GM23338 (cell line): ENCODE measurements at regions not wholly inside any gene's neighbourhood (a gene's known extent, or its start where the extent isn't known, plus 50 kb on each side); places are given as distances from the start of the nearest gene placed in this dataset.

Experiments
- ATAC-seq: fragments of 200-7000 bp; cut with Tn5 transposase; 3 replicates; pipeline ENCODE4 v1.9.1; 2020
- DNase-seq: peaks from one replicate; pipeline ENCODE4 v3.0.0-alpha.2; 2015; ENCODE audit warnings: low spot score
- H2AFZ ChIP-seq: fragments of 200-600 bp; sonication (generic); 2 replicates; pipeline ENCODE4 v1.8.0; 2016; ENCODE audit warnings: antibody characterized with exemption, mild to moderate bottlenecking, moderate library complexity
- H3F3A ChIP-seq: fragments of 200-600 bp; sonication (generic); replicated peaks from 2 replicates; pipeline ENCODE4 v1.8.0; 2017; ENCODE audit warnings: antibody characterized with exemption, mixed run types, low read depth
- H3K27ac ChIP-seq: fragments of 200-600 bp; sonication (generic); 2 replicates; pipeline ENCODE4 v1.6.1; 2016; ENCODE audit warnings: low read depth
- H3K27me3 ChIP-seq: fragments of 200-600 bp; sonication (generic); 2 replicates; pipeline ENCODE4 v1.8.0; 2016; ENCODE audit warnings: mild to moderate bottlenecking, mixed run types, moderate library complexity; ENCODE audit not compliant: insufficient read depth
- H3K36me3 ChIP-seq: fragments of 200-600 bp; sonication (generic); 2 replicates; pipeline ENCODE4 v1.8.0; 2016; ENCODE audit warnings: mild to moderate bottlenecking; ENCODE audit not compliant: insufficient read depth
- H3K4me1 ChIP-seq: fragments of 200-600 bp; sonication (generic); 2 replicates; pipeline ENCODE4 v1.8.0; 2016; ENCODE audit warnings: mild to moderate bottlenecking, moderate library complexity; ENCODE audit not compliant: insufficient read depth
- H3K4me2 ChIP-seq: fragments of 200-600 bp; sonication (generic); 2 replicates; pipeline ENCODE4 v1.7.1; 2017; ENCODE audit warnings: mixed run types
- H3K4me3 ChIP-seq: fragments of 200-600 bp; sonication (generic); 2 replicates; pipeline ENCODE4 v1.6.1; 2016; ENCODE audit warnings: mixed run types
- H3K79me2 ChIP-seq: fragments of 200-600 bp; sonication (generic); replicated peaks from 2 replicates; pipeline ENCODE4 v1.8.0; 2017; ENCODE audit warnings: mild to moderate bottlenecking; ENCODE audit not compliant: insufficient read depth
- H3K9me2 ChIP-seq: fragments of 200-600 bp; sonication (generic); 2 replicates; pipeline ENCODE4 v1.8.0; 2017; ENCODE audit not compliant: insufficient read depth
- H4K20me1 ChIP-seq: fragments of 200-600 bp; sonication (generic); replicated peaks from 2 replicates; pipeline ENCODE4 v1.8.0; 2017; ENCODE audit warnings: mild to moderate bottlenecking; ENCODE audit not compliant: insufficient read depth
- H3K27ac Mint-ChIP-seq: 2 replicates; pipeline ENCODE4 v1.8.0; 2020; ENCODE audit warnings: inconsistent platforms, mild to moderate bottlenecking, moderate library complexity, mixed read lengths
- H3K27me3 Mint-ChIP-seq: 3 replicates; pipeline ENCODE4 v1.8.0; 2022; ENCODE audit warnings: low read depth, mild to moderate bottlenecking, moderate library complexity, mixed read lengths, inconsistent platforms; ENCODE audit not compliant: insufficient read depth, poor library complexity
- H3K36me3 Mint-ChIP-seq: 3 replicates; pipeline ENCODE4 v1.8.0; 2021; ENCODE audit warnings: low read depth, mild to moderate bottlenecking, inconsistent platforms, moderate library complexity, mixed read lengths
- H3K4me1 Mint-ChIP-seq: 3 replicates; pipeline ENCODE4 v1.8.0; 2020; ENCODE audit warnings: mild to moderate bottlenecking, inconsistent platforms, mixed read lengths
- H3K4me3 Mint-ChIP-seq: 3 replicates; pipeline ENCODE4 v1.8.0; 2021; ENCODE audit warnings: moderate library complexity, mild to moderate bottlenecking, inconsistent platforms, mixed read lengths
- H3K9me3 Mint-ChIP-seq: 3 replicates; pipeline ENCODE4 v1.8.0; 2020; ENCODE audit warnings: moderate library complexity, mild to moderate bottlenecking, inconsistent platforms, mixed read lengths
- CREB1 ChIP-seq: fragments of 250-450 bp; sonication (Bioruptor Pico); IDR thresholded peaks from 2 replicates; pipeline ENCODE4 v1.5.0; 2020; ENCODE audit warnings: low read depth, mild to moderate bottlenecking, moderate library complexity
- CTCF ChIP-seq, 2 experiments: fragments of 200-600 bp in 1 of 2; sonication (generic) in 1 of 2; conservative IDR thresholded peaks; 2 replicates each; pipeline versions ENCODE4 v1.5.1 to v1.6.1; 2016 to 2017; ENCODE audit warnings: antibody characterized with exemption in 2 of 2, low read depth in 2 of 2, mild to moderate bottlenecking in 2 of 2, moderate library complexity in 1 of 2
- ETS1 ChIP-seq: IDR thresholded peaks from 2 replicates; pipeline ENCODE4 v1.6.1; 2016; ENCODE audit warnings: antibody characterized with exemption
- EZH2 ChIP-seq: fragments of 200-600 bp; sonication (generic); IDR thresholded peaks from one replicate; pipeline ENCODE4 v1.8.0; 2017; ENCODE audit warnings: antibody characterized with exemption, mild to moderate bottlenecking, low read depth; ENCODE audit not compliant: unreplicated experiment
- EZH2phosphoT487 ChIP-seq: fragments of 200-600 bp; sonication (generic); IDR thresholded peaks from one replicate; pipeline ENCODE4 v1.8.1; 2018; ENCODE audit warnings: antibody characterized with exemption; ENCODE audit not compliant: unreplicated experiment
- POLR2AphosphoS5 ChIP-seq: IDR thresholded peaks from 2 replicates; pipeline ENCODE4 v1.6.1; 2016; ENCODE audit warnings: antibody characterized with exemption, low read depth
- STAT1 ChIP-seq: IDR thresholded peaks from one replicate; pipeline ENCODE4 v1.6.1; 2016; ENCODE audit warnings: antibody characterized with exemption; ENCODE audit not compliant: unreplicated experiment
- ZNF114 ChIP-seq: fragments of 250-450 bp; sonication (Bioruptor Pico); IDR thresholded peaks from 2 replicates; pipeline ENCODE4 v1.5.0; 2020; ENCODE audit warnings: mild to moderate bottlenecking, moderate library complexity
- TF ChIP-seq, protein P1 (sequence below): IDR thresholded peaks from one replicate; pipeline ENCODE4 v1.6.1; 2018; ENCODE audit warnings: antibody characterized with exemption; ENCODE audit not compliant: unreplicated experiment

GRCh38 chr5:97931829-97932228, 748.8 kb upstream of the RIOK2 start (continued):
- TF ChIP-seq, protein P1, sequence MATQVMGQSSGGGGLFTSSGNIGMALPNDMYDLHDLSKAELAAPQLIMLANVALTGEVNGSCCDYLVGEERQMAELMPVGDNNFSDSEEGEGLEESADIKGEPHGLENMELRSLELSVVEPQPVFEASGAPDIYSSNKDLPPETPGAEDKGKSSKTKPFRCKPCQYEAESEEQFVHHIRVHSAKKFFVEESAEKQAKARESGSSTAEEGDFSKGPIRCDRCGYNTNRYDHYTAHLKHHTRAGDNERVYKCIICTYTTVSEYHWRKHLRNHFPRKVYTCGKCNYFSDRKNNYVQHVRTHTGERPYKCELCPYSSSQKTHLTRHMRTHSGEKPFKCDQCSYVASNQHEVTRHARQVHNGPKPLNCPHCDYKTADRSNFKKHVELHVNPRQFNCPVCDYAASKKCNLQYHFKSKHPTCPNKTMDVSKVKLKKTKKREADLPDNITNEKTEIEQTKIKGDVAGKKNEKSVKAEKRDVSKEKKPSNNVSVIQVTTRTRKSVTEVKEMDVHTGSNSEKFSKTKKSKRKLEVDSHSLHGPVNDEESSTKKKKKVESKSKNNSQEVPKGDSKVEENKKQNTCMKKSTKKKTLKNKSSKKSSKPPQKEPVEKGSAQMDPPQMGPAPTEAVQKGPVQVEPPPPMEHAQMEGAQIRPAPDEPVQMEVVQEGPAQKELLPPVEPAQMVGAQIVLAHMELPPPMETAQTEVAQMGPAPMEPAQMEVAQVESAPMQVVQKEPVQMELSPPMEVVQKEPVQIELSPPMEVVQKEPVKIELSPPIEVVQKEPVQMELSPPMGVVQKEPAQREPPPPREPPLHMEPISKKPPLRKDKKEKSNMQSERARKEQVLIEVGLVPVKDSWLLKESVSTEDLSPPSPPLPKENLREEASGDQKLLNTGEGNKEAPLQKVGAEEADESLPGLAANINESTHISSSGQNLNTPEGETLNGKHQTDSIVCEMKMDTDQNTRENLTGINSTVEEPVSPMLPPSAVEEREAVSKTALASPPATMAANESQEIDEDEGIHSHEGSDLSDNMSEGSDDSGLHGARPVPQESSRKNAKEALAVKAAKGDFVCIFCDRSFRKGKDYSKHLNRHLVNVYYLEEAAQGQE, result no peak
- TF ChIP-seq ETS1 (no peak), EZH2 (no peak), EZH2phosphoT487 (no peak), CTCF (conservative IDR thresholded peaks at IDR 0.05; ENCODE audit: low read depth in 2 of 2) (no peak)

- ATAC-seq (no peak), DNase-seq (no peak)
- H2AFZ ChIP-seq, result no peak overlapping the region
- H3K4me1 Mint-ChIP-seq, result no peaks in the 10 kb centered on the region
- H3K27me3 Mint-ChIP-seq, result no peaks in the 10 kb centered on the region
- no peaks in the 10 kb centered on the region for H3K36me3 Mint-ChIP-seq
- no peaks in the 10 kb centered on the region for H3K36me3 ChIP-seq
- no peak overlapping the region for H3K27ac Mint-ChIP-seq
- H3F3A ChIP-seq, result no peaks in the 10 kb centered on the region
- H3K79me2 ChIP-seq, result no peaks in the 10 kb centered on the region
- no peaks in the 10 kb centered on the region for H4K20me1 ChIP-seq
- H3K4me3 Mint-ChIP-seq, result no peak overlapping the region
- H3K9me2 ChIP-seq, result peaks cover 4% of the 10 kb centered on the region; the same call in 1 of the 2 replicates
- peaks cover 2% of the 10 kb centered on the region; the same call in 1 of the 3 replicates for H3K9me3 Mint-ChIP-seq
- no peaks in the 10 kb centered on the region for H3K4me1 ChIP-seq
- no peak overlapping the region for H3K4me2 ChIP-seq
- no peak overlapping the region for H3K4me3 ChIP-seq
- H3K27ac ChIP-seq, result no peak overlapping the region
- no peaks in the 10 kb centered on the region for H3K27me3 ChIP-seq
- no peak for TF ChIP-seq EZH2
- no peak for TF ChIP-seq CREB1 (CRISPR knock-in tag)
- no peak for TF ChIP-seq POLR2AphosphoS5
- TF ChIP-seq, protein P1, result no peak
- TF ChIP-seq STAT1, result no peak
- no peak for TF ChIP-seq CTCF (conservative IDR thresholded peaks at IDR 0.05; ENCODE audit: low read depth in 2 of 2)
- TF ChIP-seq EZH2phosphoT487, result no peak
- TF ChIP-seq ZNF114 (CRISPR knock-in tag), result no peak
These were observed 753.2 kb upstream of the RIOK2 start for GRCh38 chr5:97936231-97936630.
